HT1080 (cell line): ENCODE measurements at regions not wholly inside any gene's neighbourhood (a gene's known extent, or its start where the extent isn't known, plus 50 kb on each side); places are given as distances from the start of the nearest gene placed in this dataset.
A peak's percentile ranks its signal among the peaks of the same experiment; 100 is the strongest.

ENCODE experiments used
- DNase-seq: peaks from one replicate; pipeline ENCODE4 v3.0.0-alpha.2; 2015; ENCODE audit warnings: low read depth

DNA sequence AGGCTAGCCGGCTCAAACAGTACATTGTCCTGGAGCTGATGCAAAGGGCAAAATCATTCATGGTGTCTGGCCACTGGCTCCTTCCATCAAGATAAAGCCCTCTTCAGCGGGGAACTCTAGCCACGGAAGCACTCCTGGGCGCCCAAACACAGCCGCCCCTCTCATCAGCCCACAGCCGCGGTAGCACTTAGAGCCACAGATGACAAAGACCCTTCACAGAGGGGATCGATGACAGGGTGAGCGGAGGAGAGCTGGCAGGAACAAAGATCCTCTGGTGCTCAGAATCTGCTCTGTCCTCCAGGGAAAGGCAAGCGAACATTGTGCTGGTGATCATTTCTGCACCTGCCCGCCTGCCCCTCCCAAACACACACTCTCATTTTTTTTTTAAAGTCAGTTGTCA is 222.2 kb upstream of the NRP1 start:
- DNase-seq = no peak

DNA sequence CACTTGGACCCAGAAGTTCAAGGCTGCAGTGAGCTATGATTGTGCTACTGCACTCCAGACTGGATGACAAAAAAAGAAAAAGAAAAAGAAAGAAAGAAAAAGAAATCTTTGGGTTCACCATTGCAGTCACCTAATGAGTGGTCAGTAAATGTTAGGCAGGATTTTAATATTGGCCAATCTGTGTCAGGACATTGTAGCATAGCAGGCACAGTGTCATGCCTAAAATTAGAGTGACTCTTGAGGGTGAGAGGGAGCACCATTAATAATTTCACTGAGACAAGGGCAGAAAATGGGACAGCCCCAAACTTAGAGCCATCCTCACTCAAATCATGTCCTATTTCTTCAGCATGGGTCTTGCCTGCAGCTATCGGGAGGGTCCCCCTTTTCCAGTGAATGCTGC is 221.6 kb upstream of the NRP1 start:
- no peak for DNase-seq

DNA sequence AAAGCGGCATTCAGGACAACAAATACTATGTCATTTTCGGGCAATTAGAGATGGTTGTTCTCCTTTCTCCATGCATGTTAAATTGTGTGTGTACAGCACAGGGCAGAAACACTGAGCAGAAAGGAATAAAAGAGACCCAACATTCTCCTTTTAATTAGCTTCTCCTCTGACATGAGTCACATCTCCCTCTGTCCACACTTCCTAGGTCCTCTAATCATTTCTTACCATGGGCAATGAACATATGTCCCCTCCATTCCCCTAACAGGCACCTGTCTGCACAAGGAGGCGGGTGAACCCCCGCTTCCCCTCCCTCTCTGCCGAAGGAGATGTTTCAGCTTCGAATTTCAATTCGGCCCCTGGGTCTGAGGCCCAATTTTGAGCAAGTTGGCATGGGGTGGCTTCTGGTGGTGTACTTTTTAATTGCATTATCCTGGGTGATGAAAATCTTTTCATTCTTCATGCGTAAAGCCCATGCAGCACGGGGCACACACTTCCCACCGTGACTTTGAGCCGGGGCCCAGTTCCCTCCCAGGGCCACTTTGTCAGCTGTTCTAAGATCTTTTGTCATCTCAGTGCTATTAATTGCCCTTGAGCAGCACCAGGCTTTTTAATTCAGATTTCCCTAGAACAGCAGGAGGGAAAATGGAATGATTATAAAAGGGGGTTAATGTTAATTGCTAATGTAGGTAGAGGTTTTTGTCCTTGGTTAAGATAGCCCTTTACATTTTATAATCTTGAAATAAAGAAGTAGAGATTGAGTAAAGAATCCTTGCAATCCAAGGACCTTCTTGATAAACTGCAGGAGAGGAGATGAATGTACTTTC is 219.5 kb upstream of the NRP1 start:
- no peak for DNase-seq

DNA sequence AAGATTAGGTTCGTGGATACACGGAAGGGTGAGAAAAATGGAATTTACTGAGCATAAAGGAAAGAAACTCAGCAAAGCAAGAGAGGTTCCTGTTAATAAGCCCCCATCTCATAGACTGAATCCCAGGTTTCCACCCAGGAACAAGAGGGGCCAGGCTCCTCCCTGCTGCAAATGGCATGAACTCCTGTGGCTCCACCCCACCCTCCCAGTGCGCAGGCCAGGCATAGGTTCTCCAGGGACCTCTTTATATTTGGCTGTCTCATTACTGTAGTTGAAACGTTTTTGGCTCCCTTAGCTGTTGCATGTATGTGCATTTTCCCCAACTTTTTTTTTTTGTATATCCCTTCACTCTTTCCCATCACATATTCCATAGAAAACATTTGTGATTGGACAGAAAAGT is 217.8 kb upstream of the NRP1 start:
- DNase-seq = no peak

GRCh38 chr10:33550811-33551210 is 216.3 kb upstream of the NRP1 start:
- no peak for DNase-seq

GRCh38 chr10:33547976-33548375 is 213.5 kb upstream of the NRP1 start:
- no peak for DNase-seq

DNA sequence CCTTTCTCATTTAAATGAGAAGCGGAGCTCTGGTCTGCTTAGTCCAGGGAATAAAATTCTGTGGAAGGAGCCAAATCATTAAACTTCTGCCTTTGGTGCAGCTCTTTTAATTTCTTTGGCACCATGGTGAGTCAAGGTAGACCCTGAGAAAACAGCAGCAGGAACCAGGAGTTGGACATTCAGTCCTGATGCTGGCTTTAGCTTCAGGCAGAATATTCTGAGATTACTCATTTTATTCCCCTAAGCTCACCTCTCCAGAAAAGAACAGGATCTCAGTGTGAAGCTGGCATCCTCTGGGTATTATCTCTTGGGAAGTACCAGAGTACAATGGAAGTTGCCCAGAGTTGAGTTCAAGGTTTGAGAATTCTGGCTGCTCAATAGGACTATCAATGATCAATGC is 211.6 kb upstream of the NRP1 start:
- no peak for DNase-seq

- DNase-seq = peak; percentile 81
Measured at GRCh38 chr10:33542752-33543505, 208.5 kb upstream of the NRP1 start.

DNA sequence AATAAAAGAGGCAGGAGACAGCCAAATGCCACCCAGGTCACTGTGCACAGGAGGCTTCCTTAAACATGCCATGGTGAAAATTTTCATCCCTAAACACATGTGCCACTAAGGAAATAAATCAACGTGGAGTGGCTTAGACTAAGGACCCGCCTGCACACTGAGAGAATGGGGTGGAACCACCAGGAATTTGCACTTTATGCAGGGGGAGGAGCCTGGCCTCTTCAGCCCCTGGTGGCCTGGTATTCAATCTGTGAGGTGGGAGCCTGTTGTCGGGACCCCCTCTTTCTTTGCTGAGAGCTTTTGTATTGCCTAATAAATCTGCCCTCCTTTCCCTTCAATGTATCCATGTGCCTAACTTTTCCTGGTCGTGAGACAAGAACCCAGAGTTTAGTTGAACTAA is 204.6 kb upstream of the NRP1 start:
- no peak for DNase-seq

DNA sequence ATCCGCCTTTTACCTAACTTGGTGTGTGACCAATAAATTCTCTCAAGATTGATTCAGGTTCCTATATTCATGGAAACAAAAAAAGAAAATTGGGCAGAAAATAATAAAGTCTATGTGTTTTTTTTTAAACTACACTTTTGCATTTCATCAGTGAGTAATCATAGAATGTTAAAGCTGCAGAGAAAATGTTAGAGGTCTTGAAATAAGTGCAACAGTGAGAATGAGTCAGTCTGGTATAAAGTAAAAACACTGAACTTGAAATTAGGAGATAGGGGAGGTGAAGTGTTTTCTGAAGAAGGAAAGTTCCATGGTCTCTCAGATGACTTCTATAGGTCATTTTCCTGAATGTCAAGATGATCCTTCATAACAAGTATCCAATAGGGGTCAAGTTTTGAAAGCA is 202.6 kb upstream of the NRP1 start:
- no peak for DNase-seq

DNA sequence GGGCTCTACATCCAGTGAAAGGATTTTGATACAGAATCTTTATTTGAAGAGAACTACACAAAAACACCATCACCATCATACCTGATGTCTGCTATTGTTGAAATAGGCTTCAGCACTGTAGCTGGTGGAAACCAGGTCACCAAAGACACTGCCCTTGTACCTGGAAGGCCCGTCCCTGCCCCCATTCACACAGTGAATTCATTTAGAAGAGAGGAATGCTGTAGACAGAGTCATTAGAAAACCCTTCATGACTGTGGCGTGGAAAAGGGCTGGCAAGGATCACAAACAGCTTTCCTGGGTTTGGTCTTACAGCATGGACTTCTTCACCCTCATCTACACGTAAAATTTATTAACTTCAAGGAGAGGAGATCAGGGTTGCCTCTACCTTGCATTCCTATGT is 202.0 kb upstream of the NRP1 start:
- DNase-seq = no peak

DNA sequence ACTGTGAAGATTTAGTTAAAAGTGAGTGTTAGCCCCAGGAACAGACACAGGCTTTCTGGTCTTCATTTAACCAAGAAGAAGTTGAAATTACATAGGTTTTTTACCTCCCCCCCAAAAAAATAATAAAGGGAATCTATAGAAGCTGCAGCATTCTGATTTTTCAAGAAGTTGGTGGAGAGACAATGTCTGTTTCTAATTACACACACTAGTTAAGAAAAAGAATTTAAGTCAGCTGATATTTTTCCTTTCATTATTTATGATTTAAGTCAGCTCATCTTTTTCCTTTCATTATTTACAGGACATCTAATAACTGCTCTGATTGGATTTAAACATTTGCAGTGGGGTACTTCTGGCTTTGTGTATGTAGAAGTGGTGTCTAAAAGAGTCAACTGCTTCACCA is 201.4 kb upstream of the NRP1 start:
- no peak for DNase-seq

GRCh38 chr10:33534416-33534815 is 199.9 kb upstream of the NRP1 start:
- DNase-seq = no peak

DNA sequence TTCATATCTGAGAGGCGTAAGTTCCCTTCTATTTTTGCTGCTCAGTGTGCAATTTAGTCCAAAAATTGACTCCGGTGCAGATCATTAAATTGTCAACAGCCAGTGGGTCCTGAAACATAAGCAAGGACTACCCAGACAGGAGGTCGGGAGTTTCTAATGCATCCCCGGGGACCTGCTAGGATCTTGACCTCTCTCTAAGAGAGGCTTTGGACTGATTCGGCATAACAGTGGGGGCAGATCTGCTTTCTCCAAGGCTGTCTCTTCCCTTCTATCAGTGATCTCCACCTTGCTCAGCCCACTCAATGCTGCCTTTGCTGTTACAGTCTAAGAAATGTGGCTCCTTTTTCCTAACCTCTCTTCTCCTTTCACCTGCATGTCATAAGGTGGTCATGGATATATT is 199.1 kb upstream of the NRP1 start:
- no peak for DNase-seq

DNA sequence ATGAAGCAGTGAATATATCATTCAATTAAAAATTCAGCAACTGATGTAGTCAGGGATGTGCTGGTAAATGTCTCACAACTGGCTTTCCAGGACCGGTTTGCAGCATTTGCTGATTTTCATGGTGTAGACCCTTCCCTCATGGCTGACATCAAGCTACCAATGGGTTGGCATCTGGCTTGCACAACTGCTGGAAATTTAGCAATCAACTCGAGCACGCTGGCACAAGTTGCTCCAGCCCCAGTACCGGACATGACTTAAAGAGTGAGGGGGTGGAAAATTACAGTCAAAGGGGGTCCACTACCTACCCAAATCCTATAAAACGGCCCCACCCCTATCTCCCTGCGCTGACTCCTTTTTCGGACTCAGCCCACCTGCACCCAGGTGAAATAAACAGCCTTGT is 198.4 kb upstream of the NRP1 start:
- DNase-seq = no peak

DNA sequence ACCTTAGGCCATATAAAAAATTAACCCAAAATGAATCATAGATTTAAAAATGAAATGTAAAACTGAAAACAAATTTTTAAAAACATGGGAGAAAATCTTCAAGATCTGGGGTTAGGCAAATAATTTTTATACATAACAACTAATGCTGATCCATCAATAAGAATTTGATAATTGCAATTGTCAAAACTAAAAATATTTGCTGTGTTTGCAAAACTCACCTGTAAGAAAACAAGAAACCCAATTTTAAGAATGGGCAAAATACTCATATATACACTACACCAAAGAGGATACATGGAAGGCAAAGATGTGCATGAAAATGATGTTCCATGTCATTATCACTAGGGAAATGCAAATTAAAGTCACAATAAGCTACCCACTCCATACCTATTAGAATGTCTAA is 194.8 kb upstream of the NRP1 start:
- DNase-seq = no peak

DNA sequence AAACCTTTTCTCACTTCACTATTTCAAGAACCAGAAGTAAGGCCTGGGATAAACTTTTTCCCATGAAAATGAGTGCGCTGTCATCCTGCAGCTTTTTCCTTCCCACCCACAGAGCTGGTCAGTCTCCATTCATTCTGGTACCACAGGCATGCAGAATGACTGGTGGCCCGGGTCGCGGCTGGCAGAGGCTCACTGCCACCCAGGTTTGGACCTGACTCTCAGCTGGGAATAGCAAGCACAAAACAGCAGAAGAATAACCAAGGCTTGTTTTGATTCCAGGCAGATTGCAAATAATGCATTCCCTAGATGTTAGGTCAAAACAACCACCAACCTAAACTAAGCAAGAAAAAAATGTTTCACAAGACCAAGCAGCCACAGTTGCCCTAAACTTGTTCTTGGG is 190.5 kb upstream of the NRP1 start:
- peak; percentile 7 for DNase-seq

DNA sequence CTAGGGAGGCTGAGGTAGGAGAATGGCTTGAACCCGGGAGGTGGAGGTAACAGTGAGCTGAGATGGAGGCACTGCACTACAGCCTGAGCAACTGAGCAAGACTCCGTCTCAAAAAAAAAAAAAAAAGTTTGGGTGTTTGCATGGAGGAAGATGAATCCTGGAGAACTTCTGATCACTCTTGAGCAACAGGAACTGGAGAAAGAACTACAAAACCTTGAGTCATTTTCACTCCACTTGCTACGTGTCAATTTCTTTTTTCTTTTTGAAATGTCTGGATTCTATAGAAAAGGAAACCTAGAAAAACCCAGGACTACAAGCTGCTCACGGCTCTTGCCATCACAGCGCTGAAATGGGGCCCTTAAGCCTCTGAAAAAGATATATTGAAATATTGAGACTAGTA is 189.6 kb upstream of the NRP1 start:
- no peak for DNase-seq

GRCh38 chr10:33523236-33523792 is 188.8 kb upstream of the NRP1 start:
- DNase-seq = no peak

DNA sequence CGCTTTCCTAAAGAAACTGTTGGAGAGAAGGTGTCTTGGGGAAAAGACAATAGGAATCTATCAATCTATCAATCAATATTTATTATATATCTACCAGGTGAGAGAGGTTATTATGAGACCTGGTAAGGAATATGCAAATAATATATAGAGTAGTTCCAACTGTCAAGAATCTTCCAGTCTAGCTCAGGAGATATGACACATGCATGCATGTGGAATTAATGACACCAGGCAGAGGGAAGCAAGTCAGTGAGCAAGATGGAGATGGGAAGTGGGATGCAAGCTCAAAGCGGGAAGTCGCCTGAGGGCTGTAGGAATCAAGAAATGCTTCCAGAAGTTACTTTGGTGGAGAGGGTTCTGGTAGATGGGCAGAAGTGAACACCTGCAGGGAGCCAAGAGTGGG is 187.4 kb upstream of the NRP1 start:
- no peak for DNase-seq

DNA sequence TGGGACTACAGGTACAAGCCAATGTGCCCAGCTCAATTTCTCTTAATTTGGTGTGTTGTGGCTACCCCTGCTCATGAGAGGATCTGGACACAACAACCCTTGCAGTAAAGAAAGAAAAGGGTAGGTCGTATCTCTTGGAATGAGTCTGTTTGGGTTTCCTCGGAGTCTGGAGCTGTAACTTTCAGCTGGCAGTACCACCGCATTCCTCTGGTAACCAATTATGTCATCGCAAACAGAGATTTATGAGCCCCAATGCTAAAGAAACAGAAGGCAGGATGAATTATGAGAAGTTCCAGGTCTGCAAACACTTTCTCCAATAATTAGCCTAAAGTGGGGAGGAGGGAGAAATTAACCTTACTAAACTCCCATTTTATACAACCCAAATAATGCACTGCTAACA is 186.6 kb upstream of the NRP1 start:
- DNase-seq = no peak

DNA sequence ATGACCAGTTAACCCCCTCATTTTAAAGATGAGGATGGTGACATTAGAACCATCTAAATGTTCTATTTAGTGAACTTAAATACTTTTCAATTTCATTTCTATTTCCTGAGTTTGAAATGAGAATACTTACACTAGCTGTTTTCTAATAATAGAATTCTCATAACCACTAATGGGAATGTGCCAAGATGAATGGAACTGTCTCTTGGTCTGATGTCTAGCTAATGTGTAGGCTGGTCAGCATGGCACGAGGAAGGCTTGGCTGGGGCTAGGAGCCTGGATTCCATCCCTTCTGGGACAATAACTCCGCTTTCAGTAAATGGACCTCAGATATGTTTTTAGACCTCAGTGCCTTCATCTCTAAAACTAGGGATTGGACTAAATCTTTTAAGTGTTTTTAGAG is 185.8 kb upstream of the NRP1 start:
- no peak for DNase-seq
